Stomach (tissue), 4 donors: ENCODE measurements at regions not wholly inside any gene's neighbourhood (a gene's known extent, or its start where the extent isn't known, plus 50 kb on each side); places are given as distances from the start of the nearest gene placed in this dataset.

Experiments used
- EP300 ChIP-seq: sonication (generic); formaldehyde crosslinking; IDR thresholded peaks from one replicate; pipeline ENCODE4 v1.6.1; 2017; ENCODE audit warnings: antibody characterized with exemption
- POLR2A ChIP-seq, 4 donors: fragments of 450-650 bp; IDR thresholded peaks; one replicate each; pipeline ENCODE4 v1.6.1; 2016; ENCODE audit warnings: antibody characterized with exemption in 4 of 4, control low read depth in 2 of 4, mild to moderate bottlenecking in 1 of 4, moderate library complexity in 1 of 4
- TF ChIP-seq, protein P1 (sequence below), 7 experiments: fragments of 450-650 bp in 4 of 7; fragments of 200-600 bp in 3 of 7; sonication (generic) in 3 of 7; IDR thresholded peaks; one replicate each; pipeline ENCODE4 v1.5.1; 2016 to 2019; ENCODE audit warnings: antibody characterized with exemption in 7 of 7, control low read depth in 2 of 7, mild to moderate bottlenecking in 1 of 7

DNA sequence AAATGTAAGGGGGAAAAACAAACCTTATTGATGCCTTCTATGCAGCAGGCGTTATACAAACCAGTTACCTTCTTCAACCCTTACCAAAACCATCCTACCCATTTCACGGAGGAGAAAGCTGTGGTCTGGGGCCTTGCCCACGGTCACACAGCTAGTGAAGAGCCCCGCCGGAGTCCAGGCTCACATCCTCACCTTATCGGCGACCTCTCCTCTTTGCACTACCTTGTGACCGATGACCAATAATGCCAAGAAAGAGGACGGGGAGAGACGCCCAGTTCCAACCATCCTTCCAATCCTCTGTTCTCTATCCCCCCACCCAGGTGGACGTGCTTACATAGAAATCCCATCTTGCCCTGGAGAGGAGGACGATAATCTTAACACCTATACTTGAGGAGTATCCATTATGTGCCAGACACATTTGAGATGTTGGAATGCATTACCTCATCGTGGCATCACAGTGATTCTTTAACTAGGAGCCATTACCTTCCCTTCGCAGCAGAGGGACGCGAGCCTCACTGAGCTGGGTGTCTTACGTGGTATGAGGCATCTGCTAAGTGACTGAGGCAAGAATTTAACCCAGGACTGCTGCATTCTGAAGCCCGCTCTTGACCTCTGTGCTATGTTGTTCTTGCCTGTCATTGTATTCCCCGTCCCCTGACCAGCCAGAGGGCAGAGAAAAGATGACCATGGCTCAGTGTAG lies 253.7 kb upstream of the B3GAT1 start:
- TF ChIP-seq, protein P1, sequence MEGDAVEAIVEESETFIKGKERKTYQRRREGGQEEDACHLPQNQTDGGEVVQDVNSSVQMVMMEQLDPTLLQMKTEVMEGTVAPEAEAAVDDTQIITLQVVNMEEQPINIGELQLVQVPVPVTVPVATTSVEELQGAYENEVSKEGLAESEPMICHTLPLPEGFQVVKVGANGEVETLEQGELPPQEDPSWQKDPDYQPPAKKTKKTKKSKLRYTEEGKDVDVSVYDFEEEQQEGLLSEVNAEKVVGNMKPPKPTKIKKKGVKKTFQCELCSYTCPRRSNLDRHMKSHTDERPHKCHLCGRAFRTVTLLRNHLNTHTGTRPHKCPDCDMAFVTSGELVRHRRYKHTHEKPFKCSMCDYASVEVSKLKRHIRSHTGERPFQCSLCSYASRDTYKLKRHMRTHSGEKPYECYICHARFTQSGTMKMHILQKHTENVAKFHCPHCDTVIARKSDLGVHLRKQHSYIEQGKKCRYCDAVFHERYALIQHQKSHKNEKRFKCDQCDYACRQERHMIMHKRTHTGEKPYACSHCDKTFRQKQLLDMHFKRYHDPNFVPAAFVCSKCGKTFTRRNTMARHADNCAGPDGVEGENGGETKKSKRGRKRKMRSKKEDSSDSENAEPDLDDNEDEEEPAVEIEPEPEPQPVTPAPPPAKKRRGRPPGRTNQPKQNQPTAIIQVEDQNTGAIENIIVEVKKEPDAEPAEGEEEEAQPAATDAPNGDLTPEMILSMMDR (IDR thresholded peaks at IDR 0.05), result no peak
- no peak for TF ChIP-seq EP300
- TF ChIP-seq POLR2A (IDR thresholded peaks at IDR 0.05), result no peak
